CD14-positive monocyte (primary cell): ENCODE measurements at regions not wholly inside any gene's neighbourhood (a gene's known extent, or its start where the extent isn't known, plus 50 kb on each side); places are given as distances from the start of the nearest gene placed in this dataset.

ENCODE experiments used
- DNase-seq, 3 donors: peaks; one replicate each; pipeline ENCODE4 v3.0.0-alpha.2; 2011 to 2022
- H2AFZ ChIP-seq: 2 replicates; pipeline ENCODE4 v1.6.0; 2012; ENCODE audit warnings: mild to moderate bottlenecking, low read depth, low read length, inconsistent platforms; ENCODE audit not compliant: insufficient read depth, poor library complexity, severe bottlenecking
- H3K27ac ChIP-seq, 2 donors: 1 replicate in 1 of 2; 2 replicates in 1 of 2; pipeline ENCODE4 v1.5.1; 2012 to 2013; ENCODE audit warnings: low read length in 2 of 2, control low read depth in 1 of 2, inconsistent platforms in 1 of 2, low read depth in 1 of 2, mild to moderate bottlenecking in 1 of 2
- H3K27me3 ChIP-seq, 2 donors: one replicate each; pipeline versions ENCODE4 v1.6.0 to v1.6.1; 2011 to 2013; ENCODE audit warnings: low read length in 2 of 2; ENCODE audit not compliant: control insufficient read depth in 2 of 2, insufficient read depth in 2 of 2
- H3K36me3 ChIP-seq, 2 donors: replicated peaks in 1 of 2; 1 replicate in 1 of 2; 2 replicates in 1 of 2; pipeline versions ENCODE4 v1.5.1 to v1.6.1; 2012 to 2013; ENCODE audit warnings: low read length in 2 of 2, control low read depth in 1 of 2, inconsistent platforms in 1 of 2, mild to moderate bottlenecking in 1 of 2; ENCODE audit not compliant: insufficient read depth in 2 of 2, control insufficient read depth in 1 of 2
- H3K4me1 ChIP-seq, 2 donors: 1 replicate in 1 of 2; 2 replicates in 1 of 2; pipeline versions ENCODE4 v1.5.1 to v1.6.1; 2012 to 2013; ENCODE audit warnings: low read length in 2 of 2, control low read depth in 1 of 2, inconsistent platforms in 1 of 2, mild to moderate bottlenecking in 1 of 2, moderate library complexity in 1 of 2; ENCODE audit not compliant: insufficient read depth in 2 of 2, control insufficient read depth in 1 of 2
- H3K4me2 ChIP-seq: replicated peaks from 2 replicates; pipeline ENCODE3; 2012; ENCODE audit warnings: low read length, moderate library complexity, mild to moderate bottlenecking; ENCODE audit not compliant: poor library complexity, severe bottlenecking; ENCODE audit errors: extremely low read depth
- H3K4me3 ChIP-seq, 3 experiments: fragments of 200-600 bp in 1 of 3; sonication (generic) in 1 of 3; replicated peaks in 1 of 3; 1 replicate in 2 of 3; 2 replicates in 1 of 3; pipeline ENCODE4 v1.5.1; 2011 to 2013; ENCODE audit warnings: low read length in 3 of 3, mild to moderate bottlenecking in 3 of 3, control low read depth in 2 of 3, low read depth in 2 of 3, inconsistent platforms in 1 of 3, moderate library complexity in 1 of 3
- H3K79me2 ChIP-seq: 2 replicates; pipeline ENCODE4 v1.6.0; 2012; ENCODE audit warnings: mild to moderate bottlenecking, control low read depth, inconsistent platforms, low read length, moderate library complexity; ENCODE audit not compliant: insufficient read depth
- H3K9ac ChIP-seq: 2 replicates; pipeline ENCODE4 v1.6.0; 2017; ENCODE audit warnings: low read length, mild to moderate bottlenecking; ENCODE audit not compliant: insufficient read depth, poor library complexity, severe bottlenecking
- H3K9me3 ChIP-seq, 2 donors: replicated peaks in 1 of 2; 1 replicate in 1 of 2; 2 replicates in 1 of 2; pipeline versions ENCODE4 v1.5.1 to v1.6.1; 2012 to 2013; ENCODE audit warnings: low read length in 2 of 2, control low read depth in 1 of 2; ENCODE audit not compliant: control insufficient read depth in 1 of 2, insufficient read depth in 1 of 2
- H4K20me1 ChIP-seq: 2 replicates; pipeline ENCODE4 v1.6.0; 2012; ENCODE audit warnings: mild to moderate bottlenecking, low read length, control low read depth, moderate library complexity; ENCODE audit not compliant: insufficient read depth
- H3K27ac Mint-ChIP-seq, 7 donors: one replicate each; pipeline ENCODE4 v1.8.0; 2020; ENCODE audit warnings: mild to moderate bottlenecking in 7 of 7, mixed read lengths in 7 of 7, moderate library complexity in 6 of 7, inconsistent platforms in 2 of 7
- H3K27me3 Mint-ChIP-seq, 3 donors: one replicate each; pipeline ENCODE4 v1.8.0; 2021 to 2022; ENCODE audit warnings: low read depth in 3 of 3, mild to moderate bottlenecking in 3 of 3, mixed read lengths in 3 of 3, moderate library complexity in 3 of 3, inconsistent platforms in 1 of 3
- H3K36me3 Mint-ChIP-seq, 2 donors: one replicate each; pipeline ENCODE4 v1.8.0; 2020; ENCODE audit warnings: mixed read lengths in 2 of 2, inconsistent platforms in 1 of 2, mild to moderate bottlenecking in 1 of 2
- H3K4me1 Mint-ChIP-seq: one replicate; pipeline ENCODE4 v1.8.0; 2020; ENCODE audit warnings: mild to moderate bottlenecking, mixed read lengths
- H3K4me3 Mint-ChIP-seq, 2 donors: one replicate each; pipeline ENCODE4 v1.8.0; 2020; ENCODE audit warnings: mild to moderate bottlenecking in 2 of 2, mixed read lengths in 2 of 2, moderate library complexity in 1 of 2
- H3K9me3 Mint-ChIP-seq, 7 donors: one replicate each; pipeline ENCODE4 v1.8.0; 2020 to 2022; ENCODE audit warnings: mixed read lengths in 7 of 7, mild to moderate bottlenecking in 6 of 7, moderate library complexity in 6 of 7, inconsistent platforms in 2 of 7
- WGBS: methylation state at CpG from one replicate; pipeline ENCODE4 v1.1.5; 2013; ENCODE audit warnings: missing lambda C conversion rate; ENCODE audit not compliant: insufficient coverage; 5-methylcytosine and 5-hydroxymethylcytosine counted together
- intact Hi-C, 2 donors: fragments of 100-400 bp; cut with micrococcal nuclease; formaldehyde crosslinking; loops; one replicate each; pipeline versions ENCODE4 v1.15.0 to v1.15.1; 2023
- TF ChIP-seq, protein P1 (sequence below): fragments of 200-600 bp; IDR thresholded peaks from one replicate; pipeline ENCODE4 v1.8.0; 2022; ENCODE audit warnings: antibody characterized with exemption, mild to moderate bottlenecking

DNA sequence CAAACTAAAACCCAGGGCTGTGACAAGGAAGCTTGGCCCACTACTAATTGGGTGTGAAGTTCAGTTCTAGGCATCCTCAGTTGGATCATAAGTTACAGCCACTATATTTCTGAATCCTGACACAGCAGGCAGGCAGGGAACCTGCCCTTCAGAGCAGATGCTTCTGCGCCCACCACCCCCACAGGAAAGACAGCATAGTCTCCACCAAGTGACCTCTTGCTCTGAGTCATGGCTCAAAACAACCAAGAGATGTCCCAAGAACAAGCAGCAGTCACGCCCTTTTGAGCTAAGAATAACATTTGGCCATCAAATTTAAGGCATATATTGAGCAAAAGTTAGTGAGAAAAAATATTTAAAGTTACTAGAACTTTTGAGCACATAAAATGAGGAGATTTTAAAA is 170.7 kb upstream of the SMARCAD1 start:
- H3K4me3 ChIP-seq, result no peak overlapping the region
- Mint-ChIP-seq H3K27ac (no peak overlapping the region), H3K4me1 (no peaks in the 10 kb centered on the region), H3K36me3 (no peaks in the 10 kb centered on the region), H3K9me3 (peaks cover 0 to 2% (median 0%) of the 10 kb centered on the region in 7 donors), H3K27me3 (peaks cover 0 to 1% (median 0%) of the 10 kb centered on the region in 3 donors), H3K4me3 (no peak overlapping the region)
- no peak overlapping the region for H3K9ac ChIP-seq
- H3K27ac ChIP-seq, result no peak overlapping the region
- no peaks in the 10 kb centered on the region for H3K9me3 ChIP-seq
- H3K4me1 ChIP-seq, result no peaks in the 10 kb centered on the region
- no peaks in the 10 kb centered on the region for H3K79me2 ChIP-seq
- H2AFZ ChIP-seq, result no peak overlapping the region
- no peaks in the 10 kb centered on the region for H4K20me1 ChIP-seq
- intact Hi-C loops, result no loop called here
- no peak overlapping the region for H3K4me2 ChIP-seq
- WGBS, result 83% methylated on average over 1 of the region's 2 CpGs
- H3K36me3 ChIP-seq, result no peaks in the 10 kb centered on the region
- TF ChIP-seq, protein P1, sequence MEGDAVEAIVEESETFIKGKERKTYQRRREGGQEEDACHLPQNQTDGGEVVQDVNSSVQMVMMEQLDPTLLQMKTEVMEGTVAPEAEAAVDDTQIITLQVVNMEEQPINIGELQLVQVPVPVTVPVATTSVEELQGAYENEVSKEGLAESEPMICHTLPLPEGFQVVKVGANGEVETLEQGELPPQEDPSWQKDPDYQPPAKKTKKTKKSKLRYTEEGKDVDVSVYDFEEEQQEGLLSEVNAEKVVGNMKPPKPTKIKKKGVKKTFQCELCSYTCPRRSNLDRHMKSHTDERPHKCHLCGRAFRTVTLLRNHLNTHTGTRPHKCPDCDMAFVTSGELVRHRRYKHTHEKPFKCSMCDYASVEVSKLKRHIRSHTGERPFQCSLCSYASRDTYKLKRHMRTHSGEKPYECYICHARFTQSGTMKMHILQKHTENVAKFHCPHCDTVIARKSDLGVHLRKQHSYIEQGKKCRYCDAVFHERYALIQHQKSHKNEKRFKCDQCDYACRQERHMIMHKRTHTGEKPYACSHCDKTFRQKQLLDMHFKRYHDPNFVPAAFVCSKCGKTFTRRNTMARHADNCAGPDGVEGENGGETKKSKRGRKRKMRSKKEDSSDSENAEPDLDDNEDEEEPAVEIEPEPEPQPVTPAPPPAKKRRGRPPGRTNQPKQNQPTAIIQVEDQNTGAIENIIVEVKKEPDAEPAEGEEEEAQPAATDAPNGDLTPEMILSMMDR, result no peak
- no peak for DNase-seq
- H3K27me3 ChIP-seq, result no peaks in the 10 kb centered on the region

DNA sequence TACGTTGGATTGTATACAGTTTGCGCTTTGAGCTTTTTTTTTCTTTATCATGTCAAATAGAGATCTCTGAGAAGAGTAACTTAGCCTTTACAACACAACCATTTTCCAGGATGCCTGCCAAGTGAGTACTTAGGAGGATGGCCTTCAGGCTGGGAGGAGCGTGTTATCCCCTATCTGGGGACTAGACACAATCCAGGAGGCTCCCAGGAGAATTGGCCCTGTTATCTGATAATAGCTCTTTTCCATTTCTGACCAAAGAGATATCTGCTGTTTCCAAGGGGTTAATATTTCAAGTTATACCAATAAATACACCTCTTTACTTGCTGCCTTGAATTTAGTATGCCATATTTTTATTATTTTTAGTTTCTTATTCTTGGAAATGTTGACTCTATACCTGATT is 169.5 kb upstream of the SMARCAD1 start:
- no peak overlapping the region for H3K9ac ChIP-seq
- 60% methylated on average over 1 of the region's 3 CpGs for whole genome bisulfite sequencing
- H3K4me1 ChIP-seq, result no peaks in the 10 kb centered on the region
- H3K4me2 ChIP-seq, result no peak overlapping the region
- no peak overlapping the region for H3K4me3 ChIP-seq
- Mint-ChIP-seq H3K36me3 (no peaks in the 10 kb centered on the region), H3K27ac (no peak overlapping the region), H3K27me3 (peaks cover 0 to 1% (median 0%) of the 10 kb centered on the region in 3 donors), H3K4me3 (no peak overlapping the region), H3K4me1 (no peaks in the 10 kb centered on the region), H3K9me3 (peaks cover 0 to 5% (median 2%) of the 10 kb centered on the region in 7 donors)
- intact Hi-C loops, result no loop called here
- no peaks in the 10 kb centered on the region for H3K36me3 ChIP-seq
- TF ChIP-seq, protein P1, result no peak
- H2AFZ ChIP-seq, result no peak overlapping the region
- H3K9me3 ChIP-seq, result no peaks in the 10 kb centered on the region
- H3K27ac ChIP-seq, result no peak overlapping the region
- no peaks in the 10 kb centered on the region for H4K20me1 ChIP-seq
- no peak for DNase-seq
- H3K79me2 ChIP-seq, result no peaks in the 10 kb centered on the region
- H3K27me3 ChIP-seq, result no peaks in the 10 kb centered on the region
